ENCODE measurements at regions not wholly inside any gene's neighbourhood (a gene's known extent, or its start where the extent isn't known, plus 50 kb on each side); places are given as distances from the start of the nearest gene placed in this dataset.
"Not testable (repeated sequence)": the region's sequence is repeated elsewhere in the genome, so short reads cannot be mapped to it uniquely, and the experiment has no call there.

GRCh38 chr5:109553846-109554245 is 135.9 kb upstream of the MAN2A1 start:
- no peak overlapping the region for H3K9ac ChIP-seq (ENCODE audit: low read depth in 1 of 2, low read length in 2 of 2)
- no peak for TF ChIP-seq GABPA (IDR thresholded peaks at IDR 0.05 in 1 of 2, conservative IDR thresholded peaks at IDR 0.05 in 1 of 2)
- no peak for TF ChIP-seq HNF4A (conservative IDR thresholded peaks at IDR 0.05)
- TF ChIP-seq, protein P1, sequence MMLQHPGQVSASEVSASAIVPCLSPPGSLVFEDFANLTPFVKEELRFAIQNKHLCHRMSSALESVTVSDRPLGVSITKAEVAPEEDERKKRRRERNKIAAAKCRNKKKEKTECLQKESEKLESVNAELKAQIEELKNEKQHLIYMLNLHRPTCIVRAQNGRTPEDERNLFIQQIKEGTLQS (IDR thresholded peaks at IDR 0.05), result no peak
- TF ChIP-seq, protein P2, sequence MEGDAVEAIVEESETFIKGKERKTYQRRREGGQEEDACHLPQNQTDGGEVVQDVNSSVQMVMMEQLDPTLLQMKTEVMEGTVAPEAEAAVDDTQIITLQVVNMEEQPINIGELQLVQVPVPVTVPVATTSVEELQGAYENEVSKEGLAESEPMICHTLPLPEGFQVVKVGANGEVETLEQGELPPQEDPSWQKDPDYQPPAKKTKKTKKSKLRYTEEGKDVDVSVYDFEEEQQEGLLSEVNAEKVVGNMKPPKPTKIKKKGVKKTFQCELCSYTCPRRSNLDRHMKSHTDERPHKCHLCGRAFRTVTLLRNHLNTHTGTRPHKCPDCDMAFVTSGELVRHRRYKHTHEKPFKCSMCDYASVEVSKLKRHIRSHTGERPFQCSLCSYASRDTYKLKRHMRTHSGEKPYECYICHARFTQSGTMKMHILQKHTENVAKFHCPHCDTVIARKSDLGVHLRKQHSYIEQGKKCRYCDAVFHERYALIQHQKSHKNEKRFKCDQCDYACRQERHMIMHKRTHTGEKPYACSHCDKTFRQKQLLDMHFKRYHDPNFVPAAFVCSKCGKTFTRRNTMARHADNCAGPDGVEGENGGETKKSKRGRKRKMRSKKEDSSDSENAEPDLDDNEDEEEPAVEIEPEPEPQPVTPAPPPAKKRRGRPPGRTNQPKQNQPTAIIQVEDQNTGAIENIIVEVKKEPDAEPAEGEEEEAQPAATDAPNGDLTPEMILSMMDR (IDR thresholded peaks at IDR 0.05; ENCODE audit: low read depth, low read length, missing input control), result no peak
- TF ChIP-seq FOXA2 (IDR thresholded peaks at IDR 0.05), result no peak
- no peak overlapping the region for H3K4me3 ChIP-seq (ENCODE audit: low read depth in 1 of 3, low read length in 3 of 3)
- 92% methylated on average over 1 of the region's 1 CpG for WGBS
- peaks cover 0 to 1% (median 0%) of the 10 kb centered on the region in 4 donors for H3K9me3 ChIP-seq (ENCODE audit: control insufficient read depth in 4 of 4, low read length in 3 of 4)
- no peaks in the 10 kb centered on the region for H3K4me1 ChIP-seq (ENCODE audit: control insufficient read depth in 4 of 4, insufficient read depth in 4 of 4, low read length in 3 of 4)
- no peak for DNase-seq (ENCODE audit: low spot score)
- H3K36me3 ChIP-seq (ENCODE audit: control insufficient read depth in 4 of 4, insufficient read depth in 3 of 4, low read depth in 1 of 4, low read length in 3 of 4), result no peaks in the 10 kb centered on the region
- no peak overlapping the region for H3K27ac ChIP-seq (ENCODE audit: low read depth in 1 of 2, low read length in 2 of 2)
- H3K27me3 ChIP-seq (ENCODE audit: control insufficient read depth in 4 of 4, insufficient read depth in 4 of 4, low read length in 3 of 4), result no peaks in the 10 kb centered on the region

- not testable (repeated sequence) for H3K4me3 ChIP-seq (ENCODE audit: low read depth in 1 of 3, low read length in 3 of 3); H3K27me3 ChIP-seq (ENCODE audit: control insufficient read depth in 4 of 4, insufficient read depth in 4 of 4, low read length in 3 of 4); H3K36me3 ChIP-seq (ENCODE audit: control insufficient read depth in 4 of 4, insufficient read depth in 3 of 4, low read depth in 1 of 4, low read length in 3 of 4); H3K9ac ChIP-seq (ENCODE audit: low read depth in 1 of 2, low read length in 2 of 2); H3K4me1 ChIP-seq (ENCODE audit: control insufficient read depth in 4 of 4, insufficient read depth in 4 of 4, low read length in 3 of 4); H3K9me3 ChIP-seq (ENCODE audit: control insufficient read depth in 4 of 4, low read length in 3 of 4); DNase-seq (ENCODE audit: low spot score); H3K27ac ChIP-seq (ENCODE audit: low read depth in 1 of 2, low read length in 2 of 2)
- WGBS, result 97% methylated on average over 4 of the region's 4 CpGs
Measured at GRCh38 chr5:109551234-109551633, 138.5 kb upstream of the MAN2A1 start.

DNA sequence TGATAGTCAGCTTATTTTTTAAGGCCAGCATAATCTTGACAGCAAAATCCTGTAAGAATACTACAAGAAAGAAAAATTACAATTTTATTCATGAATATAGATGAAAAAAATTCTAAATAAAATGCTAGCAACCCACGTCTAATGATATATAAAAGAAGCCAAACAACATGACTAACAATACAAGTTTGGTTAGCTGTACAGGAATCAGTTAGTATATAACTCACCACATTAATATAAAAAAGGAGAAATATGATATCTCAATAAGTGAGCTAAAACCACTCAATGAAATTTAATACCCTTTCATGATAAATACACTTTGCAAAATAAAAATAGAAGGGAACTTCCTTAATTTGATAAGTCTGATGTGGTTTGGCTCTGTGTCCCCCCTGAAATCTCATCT is 139.7 kb upstream of the MAN2A1 start:
- H3K36me3 ChIP-seq (ENCODE audit: control insufficient read depth in 4 of 4, insufficient read depth in 3 of 4, low read depth in 1 of 4, low read length in 3 of 4), result no peaks in the 10 kb centered on the region
- H3K9ac ChIP-seq (ENCODE audit: low read depth in 1 of 2, low read length in 2 of 2), result no peak overlapping the region
- no peaks in the 10 kb centered on the region for H3K4me1 ChIP-seq (ENCODE audit: control insufficient read depth in 4 of 4, insufficient read depth in 4 of 4, low read length in 3 of 4)
- H3K4me3 ChIP-seq (ENCODE audit: low read depth in 1 of 3, low read length in 3 of 3), result no peak overlapping the region
- no peak for DNase-seq (ENCODE audit: low spot score)
- WGBS, result 89% methylated on average over 1 of the region's 1 CpG
- peaks cover 0 to 1% (median 0%) of the 10 kb centered on the region in 4 donors for H3K9me3 ChIP-seq (ENCODE audit: control insufficient read depth in 4 of 4, low read length in 3 of 4)
- no peak overlapping the region for H3K27ac ChIP-seq (ENCODE audit: low read depth in 1 of 2, low read length in 2 of 2)
- no peaks in the 10 kb centered on the region for H3K27me3 ChIP-seq (ENCODE audit: control insufficient read depth in 4 of 4, insufficient read depth in 4 of 4, low read length in 3 of 4)
- TF ChIP-seq HNF4G (IDR thresholded peaks at IDR 0.05), result no peak
- TF ChIP-seq RXRA (IDR thresholded peaks at IDR 0.05), result no peak
- TF ChIP-seq GABPA (IDR thresholded peaks at IDR 0.05 in 1 of 2, conservative IDR thresholded peaks at IDR 0.05 in 1 of 2), result no peak
- no peak for TF ChIP-seq SP1 (IDR thresholded peaks at IDR 0.05)
- no peak for TF ChIP-seq ZBTB33 (IDR thresholded peaks at IDR 0.05)
- TF ChIP-seq FOXA1 (IDR thresholded peaks at IDR 0.05), result no peak
- no peak for TF ChIP-seq JUND (IDR thresholded peaks at IDR 0.05)
- no peak for TF ChIP-seq HNF4A (conservative IDR thresholded peaks at IDR 0.05)
- no peak for TF ChIP-seq NR2F2 (IDR thresholded peaks at IDR 0.05)
- no peak for TF ChIP-seq RAD21 (IDR thresholded peaks at IDR 0.05)
- TF ChIP-seq EGR1 (IDR thresholded peaks at IDR 0.05; ENCODE audit: low read depth in 2 of 2), result no peak
